ENCODE measurements at regions not wholly inside any gene's neighbourhood (a gene's known extent, or its start where the extent isn't known, plus 50 kb on each side); places are given as distances from the start of the nearest gene placed in this dataset.

DNA sequence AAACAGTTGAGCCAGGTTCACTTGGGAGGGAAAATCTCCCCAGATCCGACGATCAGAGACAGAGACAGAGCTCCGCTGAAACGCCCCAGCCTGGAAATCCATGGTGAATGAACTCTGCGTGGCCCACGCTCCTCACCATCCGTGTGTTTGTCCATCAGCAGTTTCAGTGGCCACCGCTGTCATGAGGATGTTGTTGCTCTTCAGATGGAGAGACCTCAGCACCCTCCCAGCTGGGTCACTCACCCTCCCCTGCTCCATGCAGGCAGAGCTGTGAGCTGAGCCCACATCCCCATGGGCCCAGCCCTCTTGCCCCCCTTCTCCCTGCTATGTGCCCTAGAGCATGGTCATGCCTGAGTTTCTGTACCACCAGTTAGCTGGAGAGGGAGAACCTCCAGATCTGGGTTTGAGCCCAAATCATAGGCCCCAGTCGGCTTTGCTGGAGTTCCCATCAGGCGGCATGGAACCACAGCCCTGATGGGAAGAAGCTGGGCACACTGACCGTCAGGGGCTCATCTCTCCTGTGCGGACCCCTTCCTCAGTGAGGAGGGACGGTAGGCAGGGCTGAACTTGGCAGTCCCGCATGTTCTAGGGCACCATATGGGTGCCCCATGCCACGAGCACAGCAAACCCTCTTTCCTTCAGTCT lies 154.4 kb upstream of the COL5A1 start:
- H3K4me1 Mint-ChIP-seq (ENCODE audit: low read depth) = no peaks in the 10 kb centered on the region
- no peaks in the 10 kb centered on the region for H3K9me3 Mint-ChIP-seq
- intact Hi-C loops (cut with micrococcal nuclease) = no loop called here
- H3K27ac Mint-ChIP-seq = no peak overlapping the region
- no peak overlapping the region for H3K4me3 Mint-ChIP-seq
- POLR2A ChIA-PET = no interaction called here
- CTCF ChIA-PET = no interaction called here
- H3K36me3 Mint-ChIP-seq = no peaks in the 10 kb centered on the region
- DNase-seq = peak; percentile 4
- H3K27me3 Mint-ChIP-seq = peaks cover 3% of the 10 kb centered on the region

DNA sequence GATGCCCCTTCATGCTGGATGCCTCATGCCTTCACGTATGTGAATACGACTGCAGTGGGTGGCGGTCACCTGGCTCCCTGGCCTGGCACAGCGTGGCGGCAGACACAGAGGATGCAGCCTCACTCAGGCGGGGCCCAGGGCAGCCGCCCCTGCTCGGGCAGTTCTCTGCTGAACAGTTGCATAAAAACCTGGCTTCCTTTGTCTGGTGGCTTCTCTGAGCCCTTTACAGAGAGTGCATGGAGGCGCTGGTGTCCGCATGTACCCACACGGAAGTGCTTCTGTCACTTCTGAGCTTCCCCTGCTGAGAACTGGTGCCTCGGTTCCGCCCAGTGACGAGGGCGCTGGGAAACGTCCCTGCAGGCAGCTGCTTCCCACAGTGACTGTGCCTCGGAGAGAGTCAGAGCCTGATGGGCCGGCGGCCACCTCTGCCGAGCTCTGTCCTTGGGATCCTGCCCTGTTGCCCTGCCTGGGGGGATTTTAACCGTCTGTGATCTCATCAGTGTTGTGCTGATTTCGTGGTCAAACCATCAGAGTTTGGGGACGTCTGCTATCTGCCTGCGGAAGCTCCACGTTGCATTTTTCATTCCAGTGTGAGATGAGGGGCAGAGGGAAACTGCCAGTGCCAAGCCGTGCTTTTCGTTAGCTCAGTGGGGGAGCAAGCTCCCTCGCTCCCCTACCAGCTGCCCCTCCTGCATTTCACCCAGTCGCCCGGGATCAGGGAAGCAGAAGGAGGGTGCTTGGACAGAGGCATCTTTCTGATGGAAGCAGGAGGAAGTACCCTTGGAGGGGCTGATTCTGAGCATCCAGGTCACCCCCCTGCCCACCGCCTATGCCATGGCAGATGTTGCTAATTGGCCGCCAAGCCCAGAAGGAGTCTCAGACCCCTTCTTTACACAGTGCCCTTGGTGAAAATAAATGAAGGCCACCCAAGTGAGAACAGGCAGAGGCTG lies 153.0 kb upstream of the COL5A1 start:
- Mint-ChIP-seq H3K27me3 (peaks cover 3% of the 10 kb centered on the region), H3K4me3 (no peak overlapping the region), H3K9me3 (no peaks in the 10 kb centered on the region), H3K36me3 (no peaks in the 10 kb centered on the region), H3K27ac (no peak overlapping the region), H3K4me1 (ENCODE audit: low read depth) (no peaks in the 10 kb centered on the region)
- CTCF ChIA-PET = no interaction called here
- intact Hi-C loops (cut with micrococcal nuclease) = no loop called here
- POLR2A ChIA-PET = no interaction called here
- DNase-seq = peak; percentile 6

DNA sequence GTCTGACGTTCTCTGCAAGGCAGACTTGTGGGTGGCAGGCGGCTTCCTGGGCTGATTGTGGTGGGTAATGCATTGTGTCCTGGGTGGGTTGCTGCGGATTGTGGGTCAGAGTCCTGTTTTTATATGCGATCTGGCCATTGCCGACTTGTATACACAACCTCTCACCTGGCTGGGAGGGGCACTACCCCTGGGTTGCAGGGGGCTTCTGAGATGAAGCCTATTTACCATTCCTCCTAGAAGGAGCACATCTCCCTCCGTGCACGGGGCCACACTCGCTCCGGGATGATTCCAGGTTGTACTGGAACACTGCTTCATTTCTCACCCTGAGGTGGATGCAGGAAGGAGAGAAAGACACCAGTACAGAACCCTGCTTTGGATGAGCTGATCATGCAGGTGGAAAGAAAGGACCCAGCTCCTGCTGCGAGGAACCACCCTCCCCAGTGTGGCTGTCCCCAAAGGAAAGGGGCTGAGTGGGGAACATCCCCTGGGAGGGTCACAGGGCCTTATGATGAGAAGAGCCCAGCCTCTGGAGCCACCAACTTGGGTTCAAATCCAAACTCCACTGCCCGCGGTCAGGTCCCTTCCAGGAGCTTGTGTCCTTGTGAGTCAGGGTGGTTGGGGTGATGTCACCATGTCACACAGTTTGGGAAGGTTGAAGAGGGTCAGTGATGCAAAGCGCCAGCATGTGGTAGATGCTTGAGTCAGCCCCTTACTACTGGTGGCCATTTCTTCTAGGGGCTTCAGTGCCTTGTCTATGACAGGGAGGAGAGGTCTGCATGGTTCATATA lies 151.8 kb upstream of the COL5A1 start:
- intact Hi-C loops (cut with micrococcal nuclease) = no loop called here
- Mint-ChIP-seq H3K4me1 (ENCODE audit: low read depth) (no peaks in the 10 kb centered on the region), H3K27ac (no peak overlapping the region), H3K36me3 (no peaks in the 10 kb centered on the region), H3K27me3 (peaks cover 3% of the 10 kb centered on the region), H3K9me3 (no peaks in the 10 kb centered on the region), H3K4me3 (no peak overlapping the region)
- DNase-seq = peak; percentile 1
- CTCF ChIA-PET = no interaction called here
- POLR2A ChIA-PET = no interaction called here

DNA sequence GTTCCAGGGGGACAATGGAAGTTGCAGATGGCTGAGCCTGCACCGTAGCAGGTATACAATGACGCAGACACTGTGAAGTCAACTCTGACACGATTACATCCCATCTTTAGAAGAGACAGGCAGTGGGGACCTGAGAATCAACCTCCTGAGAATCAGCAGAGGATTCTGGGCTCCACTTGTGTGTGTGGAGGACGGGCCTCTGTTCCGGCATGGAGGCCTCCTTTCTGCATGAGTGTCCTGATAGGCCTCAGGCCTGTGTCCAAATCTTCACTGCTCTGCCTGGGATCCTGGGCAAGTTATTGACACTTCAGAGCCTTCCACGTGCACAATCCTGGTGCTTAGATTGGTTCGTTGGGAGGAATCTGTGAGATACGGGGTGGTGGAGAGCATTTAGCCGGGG lies 151.2 kb upstream of the COL5A1 start:
- H3K4me1 Mint-ChIP-seq (ENCODE audit: low read depth) = no peaks in the 10 kb centered on the region
- ChIA-PET POLR2A (no interaction called here), CTCF (no interaction called here)
- H3K27ac Mint-ChIP-seq = no peak overlapping the region
- DNase-seq = no peak
- peaks cover 3% of the 10 kb centered on the region for H3K27me3 Mint-ChIP-seq
- H3K36me3 Mint-ChIP-seq = no peaks in the 10 kb centered on the region
- H3K9me3 Mint-ChIP-seq = no peaks in the 10 kb centered on the region
- intact Hi-C loops (cut with micrococcal nuclease) = no loop called here
- no peak overlapping the region for H3K4me3 Mint-ChIP-seq

DNA sequence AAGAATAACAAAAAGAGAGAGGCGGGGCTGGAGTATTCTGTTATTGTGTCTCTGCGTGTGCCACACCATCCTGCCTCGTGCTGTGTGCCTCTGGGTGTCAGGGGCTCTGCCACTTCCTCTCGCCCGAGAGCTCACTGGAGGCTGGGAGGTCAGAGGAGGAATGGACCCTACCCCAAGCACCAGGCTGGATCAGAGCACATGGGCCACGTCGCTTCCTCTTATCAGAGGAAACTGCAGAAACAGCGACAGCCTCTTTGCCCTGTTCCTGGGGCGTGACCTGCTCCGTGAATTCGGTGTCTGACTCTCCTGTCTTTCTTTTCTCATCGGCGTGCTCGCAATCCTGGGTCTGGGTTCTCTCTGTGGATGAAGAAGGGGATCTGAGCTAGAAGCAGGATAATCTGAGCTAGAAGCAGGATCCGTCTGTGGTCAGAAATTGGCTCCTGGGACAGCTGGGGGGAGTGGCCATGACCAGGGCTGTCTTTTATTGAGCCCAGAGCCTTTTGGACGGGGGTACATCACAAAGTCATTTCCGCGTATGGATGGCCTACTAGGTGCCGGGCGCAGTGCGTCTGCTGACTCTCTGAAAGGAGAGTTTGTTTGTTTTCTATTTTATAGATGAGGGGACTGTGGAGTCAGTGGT lies 150.3 kb upstream of the COL5A1 start:
- Mint-ChIP-seq H3K36me3 (no peaks in the 10 kb centered on the region), H3K27me3 (peaks cover 3% of the 10 kb centered on the region), H3K4me3 (no peak overlapping the region), H3K4me1 (ENCODE audit: low read depth) (no peaks in the 10 kb centered on the region), H3K9me3 (no peaks in the 10 kb centered on the region), H3K27ac (no peak overlapping the region)
- DNase-seq = no peak
- ChIA-PET CTCF (no interaction called here), POLR2A (no interaction called here)
- intact Hi-C loops (cut with micrococcal nuclease) = no loop called here

DNA sequence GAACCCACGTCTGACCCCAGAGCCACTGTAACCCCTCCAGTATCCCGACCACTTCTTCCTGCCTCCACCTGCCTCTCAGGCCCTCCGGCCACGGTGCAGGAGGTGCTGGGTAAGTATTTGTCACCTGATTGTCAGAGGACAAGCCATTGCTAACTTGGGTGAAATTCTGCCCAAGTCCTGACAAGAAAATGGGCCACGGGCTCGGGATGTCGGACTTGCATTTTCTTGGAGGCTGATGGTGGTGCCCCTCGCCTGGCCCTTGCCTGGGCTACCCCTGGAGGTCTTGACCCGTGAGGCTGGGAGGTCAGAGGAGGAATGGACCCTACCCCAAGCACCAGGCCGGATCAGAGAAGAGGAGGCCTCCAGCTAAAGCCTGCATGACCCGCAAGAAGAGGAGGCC lies 149.7 kb upstream of the COL5A1 start:
- Mint-ChIP-seq H3K4me1 (ENCODE audit: low read depth) (no peaks in the 10 kb centered on the region), H3K27ac (no peak overlapping the region), H3K27me3 (peaks cover 3% of the 10 kb centered on the region), H3K9me3 (no peaks in the 10 kb centered on the region), H3K36me3 (no peaks in the 10 kb centered on the region), H3K4me3 (no peak overlapping the region)
- intact Hi-C loops (cut with micrococcal nuclease) = no loop called here
- ChIA-PET POLR2A (no interaction called here), CTCF (no interaction called here)
- no peak for DNase-seq

DNA sequence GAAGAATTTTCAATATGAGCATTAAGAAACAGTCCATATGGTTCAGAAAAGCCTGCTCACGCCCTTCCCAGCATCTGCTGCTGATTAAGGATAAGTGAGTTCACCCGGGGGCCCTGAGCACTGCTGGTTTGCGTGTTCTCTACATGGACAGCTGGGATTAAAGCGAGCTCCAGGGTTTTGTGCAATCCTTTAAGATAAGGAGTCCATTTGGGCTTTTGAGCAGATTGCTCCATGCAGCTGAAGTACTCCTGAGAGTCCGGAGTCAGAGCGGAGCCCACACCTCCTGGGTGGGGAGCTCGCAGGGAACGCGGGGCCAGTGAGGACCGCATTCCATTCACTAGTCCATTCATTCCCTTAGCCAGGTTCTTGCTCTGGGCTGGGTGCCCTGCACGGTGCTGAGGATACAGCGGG lies 149.3 kb upstream of the COL5A1 start:
- ChIA-PET CTCF (no interaction called here), POLR2A (no interaction called here)
- intact Hi-C loops (cut with micrococcal nuclease) = no loop called here
- Mint-ChIP-seq H3K9me3 (no peaks in the 10 kb centered on the region), H3K36me3 (no peaks in the 10 kb centered on the region), H3K27ac (no peak overlapping the region), H3K27me3 (peaks cover 3% of the 10 kb centered on the region), H3K4me3 (no peak overlapping the region), H3K4me1 (ENCODE audit: low read depth) (no peaks in the 10 kb centered on the region)
- no peak for DNase-seq

DNA sequence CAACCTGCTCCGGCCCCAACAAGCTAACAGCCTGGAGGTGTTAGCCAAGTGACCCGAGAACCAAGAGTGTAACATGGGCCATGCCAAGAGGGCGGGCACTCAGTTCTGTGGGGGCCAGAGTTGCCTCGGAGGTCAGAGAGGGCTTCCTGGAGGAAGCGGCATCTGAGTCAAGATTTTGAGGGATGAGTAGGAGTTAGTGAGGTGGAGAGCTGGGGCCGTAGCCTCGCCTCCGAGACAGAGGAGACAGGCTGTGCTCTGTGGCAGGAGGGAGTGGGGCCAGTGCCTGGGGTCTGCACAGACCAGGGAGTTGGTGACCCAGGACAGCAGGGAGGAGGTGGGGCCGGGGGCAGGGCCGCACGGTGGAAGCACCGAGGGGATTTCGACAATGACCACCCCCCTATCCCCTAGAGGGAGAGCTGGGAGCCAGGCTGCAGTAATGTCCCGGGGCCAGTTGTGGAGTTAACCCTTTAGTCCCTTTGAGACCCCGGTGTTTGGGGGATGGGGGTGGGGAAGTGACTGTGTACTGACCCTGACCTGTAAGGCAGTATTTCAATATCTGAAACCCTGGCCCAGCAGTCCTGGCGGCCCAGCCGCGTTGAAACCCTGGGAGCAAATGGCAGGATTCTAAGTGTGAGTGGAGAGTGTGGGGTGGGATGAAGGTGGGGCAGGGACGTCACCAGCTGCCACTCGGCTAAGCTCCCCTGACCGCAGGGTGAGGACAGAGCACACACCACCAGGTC lies 148.7 kb upstream of the COL5A1 start:
- H3K36me3 Mint-ChIP-seq = no peaks in the 10 kb centered on the region
- ChIA-PET CTCF (no interaction called here), POLR2A (no interaction called here)
- intact Hi-C loops (cut with micrococcal nuclease) = no loop called here
- peaks cover 3% of the 10 kb centered on the region for H3K27me3 Mint-ChIP-seq
- no peaks in the 10 kb centered on the region for H3K9me3 Mint-ChIP-seq
- H3K4me1 Mint-ChIP-seq (ENCODE audit: low read depth) = no peaks in the 10 kb centered on the region
- H3K4me3 Mint-ChIP-seq = no peak overlapping the region
- DNase-seq = no peak
- H3K27ac Mint-ChIP-seq = no peak overlapping the region

DNA sequence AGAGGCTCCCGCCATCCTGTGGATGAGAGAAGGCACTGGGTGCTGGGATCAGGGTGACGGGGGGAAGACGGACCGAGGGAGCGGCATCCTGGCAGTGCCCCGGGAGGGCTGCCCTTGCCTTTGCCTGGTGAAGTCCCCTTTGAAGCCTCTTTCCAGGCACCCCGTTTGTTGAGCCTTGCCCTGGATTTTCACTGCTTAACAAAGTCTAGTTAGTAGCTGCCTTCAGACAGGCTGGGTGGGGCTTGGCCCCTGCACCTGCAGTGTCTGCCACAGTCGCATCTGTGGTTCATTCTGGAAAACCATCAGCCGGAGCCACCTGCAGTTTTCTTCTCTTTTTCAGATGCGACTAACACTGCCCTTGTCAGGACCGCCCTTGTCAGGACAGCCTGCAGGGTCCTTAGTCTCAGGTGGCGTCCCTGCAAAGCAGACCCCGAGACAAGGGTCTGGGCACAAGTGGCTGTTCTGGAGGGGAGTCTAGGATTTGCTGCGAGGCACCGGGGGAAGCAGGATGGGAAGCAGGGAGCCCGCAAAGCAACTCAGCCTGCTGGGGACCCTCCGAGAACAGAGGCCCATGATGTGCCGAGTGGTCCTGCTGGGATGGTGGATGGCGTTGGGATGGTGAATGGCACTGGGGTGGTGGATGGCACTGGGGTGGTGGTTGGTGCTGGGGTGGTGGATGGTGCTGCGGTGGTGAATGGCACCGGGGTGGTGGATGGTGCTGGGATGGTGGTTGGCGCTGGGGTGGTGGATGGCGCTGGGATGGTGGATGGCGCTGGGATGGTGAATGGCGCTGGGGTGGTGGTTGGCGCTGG lies 147.9 kb upstream of the COL5A1 start:
- no peaks in the 10 kb centered on the region for H3K4me1 Mint-ChIP-seq (ENCODE audit: low read depth)
- POLR2A ChIA-PET = no interaction called here
- H3K27ac Mint-ChIP-seq = no peak overlapping the region
- DNase-seq = no peak
- no peaks in the 10 kb centered on the region for H3K9me3 Mint-ChIP-seq
- no peaks in the 10 kb centered on the region for H3K36me3 Mint-ChIP-seq
- intact Hi-C loops (cut with micrococcal nuclease) = no loop called here
- CTCF ChIA-PET = no interaction called here
- H3K4me3 Mint-ChIP-seq = no peak overlapping the region
- peaks cover 3% of the 10 kb centered on the region for H3K27me3 Mint-ChIP-seq

DNA sequence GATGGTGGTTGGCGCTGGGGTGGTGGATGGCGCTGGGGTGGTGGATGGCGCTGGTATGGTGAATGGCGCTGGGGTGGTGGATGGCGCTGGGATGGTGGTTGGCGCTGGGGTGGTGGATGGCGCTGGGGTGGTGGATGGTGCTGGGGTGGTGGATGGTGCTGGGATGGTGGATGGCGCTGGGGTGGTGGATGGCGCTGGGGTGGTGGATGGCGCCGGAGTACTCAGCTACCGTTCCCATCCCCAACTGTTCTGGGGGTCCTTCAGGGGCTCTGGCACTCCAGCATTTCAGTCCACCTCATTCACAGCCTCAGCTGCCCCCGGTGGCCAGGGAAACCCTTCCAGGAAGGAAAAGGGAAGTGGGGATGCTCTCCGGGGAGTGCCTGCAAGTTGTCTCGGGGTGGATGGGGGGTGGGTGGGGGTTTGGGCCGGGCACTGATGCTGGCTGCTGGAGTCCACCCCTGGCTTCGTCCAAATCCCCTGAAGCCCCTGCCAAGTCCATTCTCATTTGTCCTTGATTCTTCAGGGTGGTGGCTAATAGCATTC lies 147.3 kb upstream of the COL5A1 start:
- Mint-ChIP-seq H3K27me3 (peaks cover 3% of the 10 kb centered on the region), H3K4me1 (ENCODE audit: low read depth) (no peaks in the 10 kb centered on the region), H3K36me3 (no peaks in the 10 kb centered on the region), H3K27ac (no peak overlapping the region), H3K4me3 (no peak overlapping the region), H3K9me3 (no peaks in the 10 kb centered on the region)
- intact Hi-C loops (cut with micrococcal nuclease) = no loop called here
- POLR2A ChIA-PET = no interaction called here
- CTCF ChIA-PET = no interaction called here
- DNase-seq = no peak

DNA sequence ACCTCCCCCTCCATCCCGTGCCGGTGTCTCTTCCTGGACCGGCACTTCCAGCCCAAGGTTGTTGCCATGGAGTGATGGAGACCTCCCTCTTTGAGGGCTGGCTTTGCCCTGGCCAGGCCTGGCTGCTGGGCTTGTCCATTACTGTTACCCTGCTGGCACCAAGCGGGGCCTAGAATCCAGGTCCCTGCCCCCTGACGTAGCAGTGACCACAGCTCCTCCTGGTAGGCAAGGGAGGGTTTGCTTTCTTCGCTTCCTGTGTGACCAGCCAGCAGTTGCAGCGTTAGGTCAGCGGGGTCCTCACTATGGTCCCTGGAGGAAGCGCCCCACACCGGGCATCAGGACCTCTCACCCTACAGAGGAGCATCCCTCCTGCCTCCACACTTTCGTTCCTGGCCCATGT lies 146.7 kb upstream of the COL5A1 start:
- Mint-ChIP-seq H3K4me1 (ENCODE audit: low read depth) (no peaks in the 10 kb centered on the region), H3K36me3 (no peaks in the 10 kb centered on the region), H3K27me3 (peaks cover 3% of the 10 kb centered on the region), H3K4me3 (no peak overlapping the region), H3K9me3 (no peaks in the 10 kb centered on the region), H3K27ac (no peak overlapping the region)
- DNase-seq = no peak
- intact Hi-C loops (cut with micrococcal nuclease) = no loop called here
- ChIA-PET POLR2A (no interaction called here), CTCF (no interaction called here)
